Tibial artery (tissue), 4 donors: ENCODE measurements at regions not wholly inside any gene's neighbourhood (a gene's known extent, or its start where the extent isn't known, plus 50 kb on each side); places are given as distances from the start of the nearest gene placed in this dataset.

Source experiments
- DNase-seq, 2 donors: peaks; one replicate each; pipeline ENCODE4 v3.0.0-alpha.2; 2019
- H3K27ac ChIP-seq, 2 donors: fragments of 200-600 bp; sonication (generic) in 1 of 2; 1 replicate in 1 of 2; 2 replicates in 1 of 2; pipeline ENCODE4 v1.5.1; 2018 to 2019; ENCODE audit warnings: mild to moderate bottlenecking in 1 of 2
- H3K27me3 ChIP-seq, 2 donors: fragments of 200-600 bp; sonication (generic) in 1 of 2; one replicate each; pipeline versions ENCODE4 v1.5.1 to v1.6.0; 2016 to 2019
- H3K36me3 ChIP-seq, 3 donors: fragments of 200-600 bp; sonication (generic) in 2 of 3; one replicate each; pipeline ENCODE4 v1.5.1; 2016 to 2019; ENCODE audit warnings: mild to moderate bottlenecking in 2 of 3
- H3K4me1 ChIP-seq, 4 donors: fragments of 200-600 bp; sonication (generic) in 2 of 4; 1 replicate in 3 of 4; 2 replicates in 1 of 4; pipeline ENCODE4 v1.5.1; 2016 to 2019
- H3K4me3 ChIP-seq, 2 donors: fragments of 200-600 bp; sonication (generic) in 1 of 2; 1 replicate in 1 of 2; 2 replicates in 1 of 2; pipeline ENCODE4 v1.5.1; 2018 to 2019; ENCODE audit warnings: mild to moderate bottlenecking in 2 of 2
- H3K9me3 ChIP-seq, 3 donors: fragments of 200-600 bp; sonication (generic) in 1 of 3; one replicate each; pipeline ENCODE4 v1.5.1; 2016 to 2019
- intact Hi-C: fragments of 100-400 bp; cut with DNase I; formaldehyde crosslinking; loops from one replicate; pipeline ENCODE4 v1.15.0; 2023; ENCODE audit warnings: low total_unique reads
- TF ChIP-seq, protein P1 (sequence below), 2 experiments: fragments of 200-600 bp in 1 of 2; fragments of 450-650 bp in 1 of 2; IDR thresholded peaks; one replicate each; pipeline ENCODE4 v1.5.1; 2017 to 2019; ENCODE audit warnings: antibody characterized with exemption in 2 of 2, mild to moderate bottlenecking in 1 of 2, moderate library complexity in 1 of 2

- TF ChIP-seq, protein P1, sequence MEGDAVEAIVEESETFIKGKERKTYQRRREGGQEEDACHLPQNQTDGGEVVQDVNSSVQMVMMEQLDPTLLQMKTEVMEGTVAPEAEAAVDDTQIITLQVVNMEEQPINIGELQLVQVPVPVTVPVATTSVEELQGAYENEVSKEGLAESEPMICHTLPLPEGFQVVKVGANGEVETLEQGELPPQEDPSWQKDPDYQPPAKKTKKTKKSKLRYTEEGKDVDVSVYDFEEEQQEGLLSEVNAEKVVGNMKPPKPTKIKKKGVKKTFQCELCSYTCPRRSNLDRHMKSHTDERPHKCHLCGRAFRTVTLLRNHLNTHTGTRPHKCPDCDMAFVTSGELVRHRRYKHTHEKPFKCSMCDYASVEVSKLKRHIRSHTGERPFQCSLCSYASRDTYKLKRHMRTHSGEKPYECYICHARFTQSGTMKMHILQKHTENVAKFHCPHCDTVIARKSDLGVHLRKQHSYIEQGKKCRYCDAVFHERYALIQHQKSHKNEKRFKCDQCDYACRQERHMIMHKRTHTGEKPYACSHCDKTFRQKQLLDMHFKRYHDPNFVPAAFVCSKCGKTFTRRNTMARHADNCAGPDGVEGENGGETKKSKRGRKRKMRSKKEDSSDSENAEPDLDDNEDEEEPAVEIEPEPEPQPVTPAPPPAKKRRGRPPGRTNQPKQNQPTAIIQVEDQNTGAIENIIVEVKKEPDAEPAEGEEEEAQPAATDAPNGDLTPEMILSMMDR (IDR thresholded peaks at IDR 0.05), result no peak
- no peaks in the 10 kb centered on the region for H3K27me3 ChIP-seq
- no peaks in the 10 kb centered on the region for H3K4me1 ChIP-seq
- no peak overlapping the region for H3K27ac ChIP-seq
- H3K36me3 ChIP-seq, result no peaks in the 10 kb centered on the region
- DNase-seq, result no peak
- intact Hi-C loops, result no loop called here
- H3K4me3 ChIP-seq, result no peak overlapping the region
- H3K9me3 ChIP-seq, result no peaks in the 10 kb centered on the region
These were observed 104.7 kb upstream of the GPM6A start for GRCh38 chr4:175916626-175917351.

GRCh38 chr4:175927121-175927520 is 115.1 kb upstream of the GPM6A start:
- no peaks in the 10 kb centered on the region for H3K4me1 ChIP-seq
- no peak overlapping the region for H3K27ac ChIP-seq
- no peaks in the 10 kb centered on the region for H3K36me3 ChIP-seq
- H3K27me3 ChIP-seq, result no peaks in the 10 kb centered on the region
- H3K9me3 ChIP-seq, result no peaks in the 10 kb centered on the region
- intact Hi-C loops, result no loop called here
- DNase-seq, result no peak
- TF ChIP-seq, protein P1 (IDR thresholded peaks at IDR 0.05), result no peak
- no peak overlapping the region for H3K4me3 ChIP-seq

DNA sequence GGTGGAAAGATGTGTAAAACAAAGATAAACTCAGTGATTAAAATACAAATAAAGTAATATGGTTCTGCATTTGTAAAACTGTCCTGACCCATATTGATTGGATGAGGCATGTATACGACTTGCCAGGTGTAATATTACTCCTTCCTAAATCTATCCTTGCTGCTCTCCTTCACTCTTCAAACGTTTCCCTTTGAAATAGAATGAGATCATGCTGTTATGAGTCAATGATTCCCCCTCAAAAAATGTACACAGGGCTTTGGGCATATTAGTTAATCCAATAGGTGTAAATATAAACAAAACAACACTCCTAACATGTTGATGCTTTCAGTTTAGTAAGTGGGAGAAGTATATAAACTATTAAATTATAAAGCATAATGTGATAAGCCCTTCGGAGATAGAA is 117.4 kb upstream of the GPM6A start:
- no peaks in the 10 kb centered on the region for H3K4me1 ChIP-seq
- H3K9me3 ChIP-seq, result no peaks in the 10 kb centered on the region
- no peak overlapping the region for H3K27ac ChIP-seq
- no peaks in the 10 kb centered on the region for H3K27me3 ChIP-seq
- intact Hi-C loops, result no loop called here
- no peak for DNase-seq
- H3K36me3 ChIP-seq, result no peaks in the 10 kb centered on the region
- TF ChIP-seq, protein P1 (IDR thresholded peaks at IDR 0.05), result no peak
- H3K4me3 ChIP-seq, result no peak overlapping the region

GRCh38 chr4:175929932-175930331 is 117.9 kb upstream of the GPM6A start:
- Histone ChIP-seq H3K36me3 (no peaks in the 10 kb centered on the region), H3K4me3 (no peak overlapping the region), H3K27me3 (no peaks in the 10 kb centered on the region), H3K4me1 (peaks cover 0 to under 1% (median 0%) of the 10 kb centered on the region in 4 donors), H3K27ac (no peak overlapping the region), H3K9me3 (no peaks in the 10 kb centered on the region)
- intact Hi-C loops, result no loop called here
- no peak for DNase-seq
- TF ChIP-seq, protein P1 (IDR thresholded peaks at IDR 0.05), result no peak

DNA sequence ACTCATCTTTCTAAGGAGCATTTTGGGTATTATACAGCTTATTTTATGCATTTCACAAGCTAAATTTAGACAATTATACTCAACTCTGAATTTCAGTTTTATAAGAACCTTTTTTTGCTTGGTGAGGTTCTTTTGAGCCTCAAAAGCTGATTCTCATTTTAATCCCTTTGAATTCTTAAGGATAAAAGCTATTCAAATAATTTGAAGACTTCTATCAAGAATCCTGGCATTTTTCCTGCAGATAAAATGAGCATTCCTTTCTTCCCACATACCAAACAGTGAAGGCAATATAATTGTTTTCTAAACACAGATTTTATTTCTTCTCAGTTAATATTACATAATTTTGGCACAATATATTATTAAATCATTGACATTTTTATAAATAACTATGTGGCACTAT is 118.4 kb upstream of the GPM6A start:
- Histone ChIP-seq H3K27ac (no peak overlapping the region), H3K4me3 (no peak overlapping the region), H3K27me3 (no peaks in the 10 kb centered on the region), H3K4me1 (peaks cover 0 to 4% (median 0%) of the 10 kb centered on the region in 4 donors), H3K36me3 (no peaks in the 10 kb centered on the region), H3K9me3 (no peaks in the 10 kb centered on the region)
- TF ChIP-seq, protein P1 (IDR thresholded peaks at IDR 0.05), result no peak
- intact Hi-C loops, result no loop called here
- no peak for DNase-seq
